Upper lobe of left lung (tissue), 4 donors: ENCODE measurements at regions not wholly inside any gene's neighbourhood (a gene's known extent, or its start where the extent isn't known, plus 50 kb on each side); places are given as distances from the start of the nearest gene placed in this dataset.

Source experiments
- POLR2AphosphoS5 ChIP-seq, 2 donors: sonication (generic); formaldehyde crosslinking; IDR thresholded peaks; one replicate each; pipeline ENCODE4 v1.5.1; 2017; ENCODE audit warnings: antibody characterized with exemption in 2 of 2
- TF ChIP-seq, protein P1 (sequence below), 6 experiments: fragments of 450-650 bp in 4 of 6; fragments of 200-600 bp in 2 of 6; sonication (generic) in 2 of 6; IDR thresholded peaks; one replicate each; pipeline ENCODE4 v1.5.1; 2016 to 2019; ENCODE audit warnings: antibody characterized with exemption in 6 of 6

DNA sequence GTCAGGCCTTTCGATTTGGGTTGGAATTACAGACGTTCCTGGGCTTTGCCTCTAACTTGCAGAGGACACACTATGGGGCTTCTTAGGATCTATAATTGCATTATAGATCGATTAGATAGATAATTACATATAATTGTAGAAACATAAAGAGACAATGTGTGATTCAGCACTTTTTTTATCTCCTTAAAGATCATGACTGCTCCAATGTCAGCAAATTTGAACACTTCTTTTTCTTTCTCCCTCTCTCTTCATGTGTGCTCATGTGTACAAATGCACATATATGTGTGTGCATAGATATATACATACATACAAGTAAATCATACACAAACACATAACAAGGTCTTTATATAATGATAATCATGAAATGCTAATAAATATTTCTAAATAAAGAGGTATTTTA, 1261.2 kb upstream of the SLC39A10 start:
- TF ChIP-seq, protein P1, sequence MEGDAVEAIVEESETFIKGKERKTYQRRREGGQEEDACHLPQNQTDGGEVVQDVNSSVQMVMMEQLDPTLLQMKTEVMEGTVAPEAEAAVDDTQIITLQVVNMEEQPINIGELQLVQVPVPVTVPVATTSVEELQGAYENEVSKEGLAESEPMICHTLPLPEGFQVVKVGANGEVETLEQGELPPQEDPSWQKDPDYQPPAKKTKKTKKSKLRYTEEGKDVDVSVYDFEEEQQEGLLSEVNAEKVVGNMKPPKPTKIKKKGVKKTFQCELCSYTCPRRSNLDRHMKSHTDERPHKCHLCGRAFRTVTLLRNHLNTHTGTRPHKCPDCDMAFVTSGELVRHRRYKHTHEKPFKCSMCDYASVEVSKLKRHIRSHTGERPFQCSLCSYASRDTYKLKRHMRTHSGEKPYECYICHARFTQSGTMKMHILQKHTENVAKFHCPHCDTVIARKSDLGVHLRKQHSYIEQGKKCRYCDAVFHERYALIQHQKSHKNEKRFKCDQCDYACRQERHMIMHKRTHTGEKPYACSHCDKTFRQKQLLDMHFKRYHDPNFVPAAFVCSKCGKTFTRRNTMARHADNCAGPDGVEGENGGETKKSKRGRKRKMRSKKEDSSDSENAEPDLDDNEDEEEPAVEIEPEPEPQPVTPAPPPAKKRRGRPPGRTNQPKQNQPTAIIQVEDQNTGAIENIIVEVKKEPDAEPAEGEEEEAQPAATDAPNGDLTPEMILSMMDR (IDR thresholded peaks at IDR 0.05), result no peak
- no peak for TF ChIP-seq POLR2AphosphoS5 (IDR thresholded peaks at IDR 0.05)
